Loucy (cell line): ENCODE measurements at regions not wholly inside any gene's neighbourhood (a gene's known extent, or its start where the extent isn't known, plus 50 kb on each side); places are given as distances from the start of the nearest gene placed in this dataset.

Source experiments
- H2AFZ ChIP-seq: fragments of 200-600 bp; sonication (generic); 2 replicates; pipeline ENCODE4 v1.6.0; 2016; ENCODE audit warnings: antibody characterized with exemption, mild to moderate bottlenecking, low read length, moderate library complexity
- H3F3A ChIP-seq: fragments of 200-600 bp; 2 replicates; pipeline ENCODE4 v1.6.0; 2016; ENCODE audit warnings: antibody characterized with exemption, low read depth, mild to moderate bottlenecking
- H3K27me3 ChIP-seq: fragments of 200-600 bp; sonication (generic); 2 replicates; pipeline ENCODE4 v1.6.1; 2014; ENCODE audit warnings: low read length, mild to moderate bottlenecking; ENCODE audit not compliant: insufficient read depth, poor library complexity, severe bottlenecking
- H3K36me3 ChIP-seq: fragments of 200-600 bp; sonication (generic); 2 replicates; pipeline ENCODE4 v1.6.1; 2016; ENCODE audit warnings: low read length; ENCODE audit not compliant: insufficient read depth
- H3K4me1 ChIP-seq: fragments of 200-600 bp; sonication (generic); 2 replicates; pipeline ENCODE4 v1.5.1; 2014; ENCODE audit warnings: low read length, mild to moderate bottlenecking; ENCODE audit not compliant: insufficient read depth, poor library complexity, severe bottlenecking
- H3K4me2 ChIP-seq: fragments of 200-600 bp; sonication (generic); 2 replicates; pipeline ENCODE4 v1.6.0; 2014; ENCODE audit warnings: antibody characterized with exemption, low read length, low read depth, mild to moderate bottlenecking; ENCODE audit not compliant: poor library complexity, severe bottlenecking
- H3K4me3 ChIP-seq: fragments of 200-600 bp; sonication (generic); 2 replicates; pipeline ENCODE4 v1.5.1; 2014; ENCODE audit warnings: low read length, mild to moderate bottlenecking, mixed read lengths; ENCODE audit not compliant: poor library complexity, severe bottlenecking
- H3K79me2 ChIP-seq: fragments of 200-600 bp; sonication (generic); 2 replicates; pipeline ENCODE4 v1.6.1; 2014; ENCODE audit warnings: low read length; ENCODE audit not compliant: insufficient read depth
- H3K9ac ChIP-seq: fragments of 200-600 bp; sonication (generic); 2 replicates; pipeline ENCODE4 v1.6.0; 2014; ENCODE audit warnings: mild to moderate bottlenecking, low read depth, low read length, moderate library complexity; ENCODE audit not compliant: poor library complexity, severe bottlenecking
- H3K9me2 ChIP-seq: fragments of 200-600 bp; sonication (generic); replicated peaks from 2 replicates; pipeline ENCODE4 v1.6.1; 2016; ENCODE audit warnings: low read depth, low read length, mixed read lengths
- H3K9me3 ChIP-seq: fragments of 200-600 bp; sonication (generic); 2 replicates; pipeline ENCODE4 v1.6.1; 2014; ENCODE audit warnings: mild to moderate bottlenecking, antibody characterized with exemption, low read length, low read depth; ENCODE audit not compliant: insufficient read depth
- H4K20me1 ChIP-seq: fragments of 200-600 bp; sonication (generic); 2 replicates; pipeline ENCODE4 v1.6.0; 2014; ENCODE audit warnings: antibody characterized with exemption, low read length, mild to moderate bottlenecking; ENCODE audit not compliant: insufficient read depth, poor library complexity, severe bottlenecking
- EZH2phosphoT487 ChIP-seq: fragments of 200-600 bp; IDR thresholded peaks from 2 replicates; pipeline ENCODE4 v1.6.1; 2018; ENCODE audit warnings: antibody characterized with exemption, mild to moderate bottlenecking, moderate library complexity, borderline replicate concordance
- TF ChIP-seq, protein P1 (sequence below): fragments of 200-600 bp; sonication (generic); conservative IDR thresholded peaks from 2 replicates; pipeline ENCODE4 v1.5.1; 2014; ENCODE audit warnings: mild to moderate bottlenecking, antibody characterized with exemption, low read length

DNA sequence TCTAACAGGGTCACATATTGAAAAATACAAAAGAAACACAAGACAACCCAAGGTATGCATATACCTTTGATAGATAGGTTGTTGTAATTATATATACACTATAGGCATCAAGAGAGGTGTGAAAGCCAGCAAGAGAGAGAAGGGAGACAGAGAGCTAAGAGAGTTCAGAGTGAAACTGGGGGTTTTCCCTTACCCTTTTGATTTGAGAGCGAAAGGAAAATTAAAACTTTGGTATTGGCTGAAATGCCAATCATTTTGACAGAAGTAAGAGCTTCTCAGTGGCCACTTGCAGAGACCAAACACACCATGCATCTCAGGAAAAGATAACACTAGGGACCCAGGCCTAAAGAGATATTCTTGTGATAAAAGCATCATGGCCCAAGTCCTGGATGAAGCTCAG, 183.6 kb downstream of the SHOX2 start:
- Histone ChIP-seq H3K9me3 (no peaks in the 10 kb centered on the region), H3F3A (no peaks in the 10 kb centered on the region), H3K4me3 (no peak overlapping the region), H3K9me2 (no peaks in the 10 kb centered on the region), H3K4me1 (no peaks in the 10 kb centered on the region), H3K9ac (no peak overlapping the region), H2AFZ (no peak overlapping the region), H4K20me1 (no peaks in the 10 kb centered on the region), H3K36me3 (no peaks in the 10 kb centered on the region), H3K79me2 (no peaks in the 10 kb centered on the region), H3K27me3 (no peaks in the 10 kb centered on the region), H3K4me2 (no peak overlapping the region)
- TF ChIP-seq EZH2phosphoT487 = no peak
- TF ChIP-seq, protein P1, sequence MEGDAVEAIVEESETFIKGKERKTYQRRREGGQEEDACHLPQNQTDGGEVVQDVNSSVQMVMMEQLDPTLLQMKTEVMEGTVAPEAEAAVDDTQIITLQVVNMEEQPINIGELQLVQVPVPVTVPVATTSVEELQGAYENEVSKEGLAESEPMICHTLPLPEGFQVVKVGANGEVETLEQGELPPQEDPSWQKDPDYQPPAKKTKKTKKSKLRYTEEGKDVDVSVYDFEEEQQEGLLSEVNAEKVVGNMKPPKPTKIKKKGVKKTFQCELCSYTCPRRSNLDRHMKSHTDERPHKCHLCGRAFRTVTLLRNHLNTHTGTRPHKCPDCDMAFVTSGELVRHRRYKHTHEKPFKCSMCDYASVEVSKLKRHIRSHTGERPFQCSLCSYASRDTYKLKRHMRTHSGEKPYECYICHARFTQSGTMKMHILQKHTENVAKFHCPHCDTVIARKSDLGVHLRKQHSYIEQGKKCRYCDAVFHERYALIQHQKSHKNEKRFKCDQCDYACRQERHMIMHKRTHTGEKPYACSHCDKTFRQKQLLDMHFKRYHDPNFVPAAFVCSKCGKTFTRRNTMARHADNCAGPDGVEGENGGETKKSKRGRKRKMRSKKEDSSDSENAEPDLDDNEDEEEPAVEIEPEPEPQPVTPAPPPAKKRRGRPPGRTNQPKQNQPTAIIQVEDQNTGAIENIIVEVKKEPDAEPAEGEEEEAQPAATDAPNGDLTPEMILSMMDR = no peak

DNA sequence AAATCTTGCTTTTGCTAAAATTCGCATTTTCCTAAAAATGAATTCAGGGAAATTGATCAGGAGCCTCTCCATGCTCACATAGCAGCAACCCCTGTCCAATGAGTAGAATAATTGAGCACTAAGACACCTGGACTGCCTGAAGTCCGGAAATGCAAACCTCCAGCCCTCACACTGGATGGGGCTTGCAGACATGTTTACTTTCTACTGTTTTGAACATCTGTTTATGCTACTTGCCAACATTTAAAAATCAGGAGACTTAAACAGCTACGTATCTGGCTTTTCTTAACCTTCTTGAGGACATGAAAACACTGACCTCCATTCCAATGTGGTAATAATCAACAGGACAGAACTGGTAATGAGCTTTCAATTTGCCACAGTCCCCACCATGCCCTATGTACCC, 184.4 kb downstream of the SHOX2 start:
- Histone ChIP-seq H3K9me3 (no peaks in the 10 kb centered on the region), H2AFZ (no peak overlapping the region), H4K20me1 (no peaks in the 10 kb centered on the region), H3K4me3 (no peak overlapping the region), H3K79me2 (no peaks in the 10 kb centered on the region), H3K27me3 (no peaks in the 10 kb centered on the region), H3K9ac (no peak overlapping the region), H3K9me2 (no peaks in the 10 kb centered on the region), H3K4me2 (no peak overlapping the region), H3K36me3 (no peaks in the 10 kb centered on the region), H3K4me1 (no peaks in the 10 kb centered on the region), H3F3A (no peaks in the 10 kb centered on the region)
- TF ChIP-seq EZH2phosphoT487 = no peak
- TF ChIP-seq, protein P1 = no peak

DNA sequence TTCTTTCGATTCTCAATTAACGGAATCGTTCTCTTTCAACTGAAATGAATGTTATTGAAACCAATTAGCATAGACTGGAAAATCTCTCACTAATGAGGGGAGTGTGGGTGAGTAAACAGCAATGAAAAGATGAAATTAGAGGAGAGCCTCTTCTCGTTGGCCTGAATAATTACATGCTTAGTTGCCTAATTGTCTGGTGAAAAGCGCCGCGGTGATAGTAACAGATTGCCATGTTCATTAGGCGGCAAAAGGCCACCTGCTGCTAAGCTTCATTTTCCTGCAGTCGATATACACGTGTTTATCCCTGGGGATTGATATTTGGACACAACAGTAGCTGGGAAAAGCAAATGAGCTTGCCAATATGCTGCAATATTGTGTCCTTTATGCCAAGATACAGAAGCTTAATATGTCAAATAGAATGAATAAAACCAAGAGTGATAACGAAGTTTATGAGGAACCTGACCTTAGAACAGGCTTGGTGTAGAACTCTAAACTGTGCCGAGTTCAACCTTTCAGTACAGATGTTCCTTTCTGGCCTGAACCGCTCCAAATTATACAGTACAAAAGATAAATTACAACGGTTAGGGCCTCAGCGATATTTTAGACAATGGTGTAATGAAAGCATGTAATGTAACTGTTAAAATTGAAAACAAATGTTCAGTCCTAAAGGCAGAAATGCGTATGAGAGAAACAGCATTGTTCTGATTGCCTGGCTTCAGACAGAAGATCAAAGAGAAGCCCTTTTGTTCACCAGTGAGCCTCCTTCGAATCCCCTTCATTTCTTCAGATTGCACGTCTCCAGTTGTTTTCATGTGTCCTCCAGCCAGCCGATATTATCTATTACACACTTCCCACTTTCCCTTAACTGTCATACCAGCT, 185.2 kb downstream of the SHOX2 start:
- no peak overlapping the region for H2AFZ ChIP-seq

More for the DNA sequence above, 185.2 kb downstream of the SHOX2 start:
- Histone ChIP-seq H3K79me2 (no peaks in the 10 kb centered on the region), H3F3A (no peaks in the 10 kb centered on the region), H3K4me1 (no peaks in the 10 kb centered on the region), H3K4me2 (no peak overlapping the region), H4K20me1 (no peaks in the 10 kb centered on the region), H3K9me2 (no peaks in the 10 kb centered on the region), H3K27me3 (no peaks in the 10 kb centered on the region), H3K9me3 (no peaks in the 10 kb centered on the region), H3K9ac (no peak overlapping the region), H3K36me3 (no peaks in the 10 kb centered on the region), H3K4me3 (no peak overlapping the region)
- TF ChIP-seq, protein P1 = no peak
- no peak for TF ChIP-seq EZH2phosphoT487
